ENCODE measurements at regions not wholly inside any gene's neighbourhood (a gene's known extent, or its start where the extent isn't known, plus 50 kb on each side); places are given as distances from the start of the nearest gene placed in this dataset.

DNA sequence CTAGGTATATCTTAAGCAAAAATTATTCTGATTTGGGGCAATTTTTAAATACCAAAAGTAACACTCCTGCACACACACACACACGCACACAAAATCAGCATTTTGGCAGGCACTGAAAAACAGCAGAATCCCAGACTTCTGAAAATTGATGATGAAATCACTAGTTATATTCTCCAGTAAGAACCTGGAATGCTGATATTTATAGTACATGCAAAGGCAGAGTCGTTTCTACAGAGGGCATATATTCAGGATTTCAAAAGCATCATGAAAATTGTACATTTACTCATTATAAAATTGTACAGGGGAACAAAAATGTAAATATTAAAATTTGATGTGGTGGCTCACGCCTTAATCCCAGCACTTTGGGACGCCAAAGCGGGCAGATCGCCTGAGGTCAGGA lies 352.5 kb upstream of the PITX2 start:
- no peak overlapping the region for H3K27ac ChIP-seq (ENCODE audit: low read depth, low read length)
- peaks cover 69% of the 10 kb centered on the region for H3K27me3 ChIP-seq (ENCODE audit: insufficient read depth, low read length)
- H3K36me3 ChIP-seq (ENCODE audit: insufficient read depth, low read length) = no peaks in the 10 kb centered on the region
- no peaks in the 10 kb centered on the region for H3K4me1 ChIP-seq (ENCODE audit: control insufficient read depth, insufficient read depth, low read length, unreplicated experiment)
- H3K79me2 ChIP-seq (ENCODE audit: control insufficient read depth, insufficient read depth, low read length, unreplicated experiment) = no peaks in the 10 kb centered on the region
- H3K4me3 ChIP-seq (ENCODE audit: low read depth, low read length) = no peak overlapping the region
- no peak overlapping the region for H2AFZ ChIP-seq (ENCODE audit: low read length, unreplicated experiment)

DNA sequence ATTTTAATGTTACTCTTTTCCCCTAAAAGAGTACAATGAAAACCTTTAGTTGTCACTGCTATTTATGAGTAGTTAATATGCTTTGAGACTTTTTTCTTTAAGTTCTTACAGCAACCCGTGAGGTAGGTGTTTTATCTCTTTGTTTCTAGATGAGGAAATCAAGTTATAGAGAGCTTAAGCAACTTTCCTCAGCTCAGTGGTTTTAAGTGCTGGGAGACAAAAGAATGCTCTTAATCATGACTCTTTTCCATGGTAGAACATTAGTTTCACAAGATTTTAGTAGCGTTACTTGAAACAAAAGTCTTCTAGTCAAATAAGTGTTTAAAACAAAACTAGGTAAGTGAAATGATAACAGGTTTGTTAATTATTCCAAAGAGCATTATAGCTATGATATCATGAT lies 354.7 kb upstream of the PITX2 start:
- no peaks in the 10 kb centered on the region for H3K36me3 ChIP-seq (ENCODE audit: insufficient read depth, low read length)
- no peaks in the 10 kb centered on the region for H3K79me2 ChIP-seq (ENCODE audit: control insufficient read depth, insufficient read depth, low read length, unreplicated experiment)
- H3K27ac ChIP-seq (ENCODE audit: low read depth, low read length) = no peak overlapping the region
- H3K4me3 ChIP-seq (ENCODE audit: low read depth, low read length) = no peak overlapping the region
- H3K27me3 ChIP-seq (ENCODE audit: insufficient read depth, low read length) = peaks cover 73% of the 10 kb centered on the region
- H2AFZ ChIP-seq (ENCODE audit: low read length, unreplicated experiment) = no peak overlapping the region
- H3K4me1 ChIP-seq (ENCODE audit: control insufficient read depth, insufficient read depth, low read length, unreplicated experiment) = no peaks in the 10 kb centered on the region

- Histone ChIP-seq H3K79me2 (ENCODE audit: control insufficient read depth, insufficient read depth, low read length, unreplicated experiment) (no peaks in the 10 kb centered on the region), H3K4me3 (ENCODE audit: low read depth, low read length) (no peak overlapping the region), H3K4me1 (ENCODE audit: control insufficient read depth, insufficient read depth, low read length, unreplicated experiment) (no peaks in the 10 kb centered on the region), H3K36me3 (ENCODE audit: insufficient read depth, low read length) (no peaks in the 10 kb centered on the region), H3K27me3 (ENCODE audit: insufficient read depth, low read length) (peaks cover 72% of the 10 kb centered on the region), H3K27ac (ENCODE audit: low read depth, low read length) (no peak overlapping the region), H2AFZ (ENCODE audit: low read length, unreplicated experiment) (no peak overlapping the region)
These were observed 355.9 kb upstream of the PITX2 start for GRCh38 chr4:110978761-110979160.

DNA sequence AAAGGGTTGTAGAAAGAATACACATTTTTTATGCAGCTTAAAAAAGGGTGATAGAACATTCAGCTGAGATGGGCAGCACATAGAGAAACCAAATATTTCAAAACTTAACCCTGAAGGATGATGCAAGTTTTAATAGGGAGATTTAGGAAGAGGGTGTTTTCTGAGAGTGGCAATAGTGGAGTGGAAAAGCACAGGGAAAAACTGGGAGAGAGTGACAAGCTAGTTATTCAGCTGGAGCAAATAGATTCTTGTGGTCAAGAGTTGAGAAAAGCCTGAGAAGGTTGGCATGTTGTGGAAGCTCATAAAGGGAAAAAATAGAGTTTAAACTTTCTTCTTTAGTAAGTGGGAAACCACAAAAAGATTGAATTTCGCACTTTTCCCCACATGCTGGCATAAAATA lies 359.6 kb upstream of the PITX2 start:
- Histone ChIP-seq H3K27ac (ENCODE audit: low read depth, low read length) (no peak overlapping the region), H3K4me1 (ENCODE audit: control insufficient read depth, insufficient read depth, low read length, unreplicated experiment) (no peaks in the 10 kb centered on the region), H3K4me3 (ENCODE audit: low read depth, low read length) (no peak overlapping the region), H3K36me3 (ENCODE audit: insufficient read depth, low read length) (no peaks in the 10 kb centered on the region), H2AFZ (ENCODE audit: low read length, unreplicated experiment) (no peak overlapping the region), H3K79me2 (ENCODE audit: control insufficient read depth, insufficient read depth, low read length, unreplicated experiment) (no peaks in the 10 kb centered on the region), H3K27me3 (ENCODE audit: insufficient read depth, low read length) (peaks cover 70% of the 10 kb centered on the region)

DNA sequence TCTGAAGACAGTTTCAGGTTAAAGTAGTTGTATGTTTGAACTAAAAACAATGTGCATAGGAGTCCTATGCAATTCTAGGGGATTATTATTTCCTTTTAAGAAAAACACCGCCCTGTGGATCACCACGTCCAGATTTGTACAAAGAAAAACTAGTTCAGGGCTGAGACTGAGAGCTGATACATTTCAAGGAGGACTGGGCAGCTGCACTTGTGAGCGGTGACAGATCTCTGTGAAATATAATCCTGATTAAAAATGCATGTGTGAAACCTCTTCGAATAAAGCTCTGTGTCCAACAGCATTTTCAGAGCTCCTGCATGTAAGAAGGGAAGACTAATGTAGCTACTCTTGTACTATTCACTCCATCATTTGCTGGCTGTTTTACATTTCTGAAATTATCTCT lies 365.8 kb upstream of the PITX2 start:
- H3K4me3 ChIP-seq (ENCODE audit: low read depth, low read length) = no peak overlapping the region
- H3K27me3 ChIP-seq (ENCODE audit: insufficient read depth, low read length) = peaks cover 19% of the 10 kb centered on the region
- H3K4me1 ChIP-seq (ENCODE audit: control insufficient read depth, insufficient read depth, low read length, unreplicated experiment) = no peaks in the 10 kb centered on the region
- H3K79me2 ChIP-seq (ENCODE audit: control insufficient read depth, insufficient read depth, low read length, unreplicated experiment) = no peaks in the 10 kb centered on the region
- no peaks in the 10 kb centered on the region for H3K36me3 ChIP-seq (ENCODE audit: insufficient read depth, low read length)
- no peak overlapping the region for H2AFZ ChIP-seq (ENCODE audit: low read length, unreplicated experiment)
- H3K27ac ChIP-seq (ENCODE audit: low read depth, low read length) = no peak overlapping the region

GRCh38 chr4:110989125-110989524 lies 366.2 kb upstream of the PITX2 start:
- H3K27ac ChIP-seq (ENCODE audit: low read depth, low read length) = no peak overlapping the region
- H3K4me3 ChIP-seq (ENCODE audit: low read depth, low read length) = no peak overlapping the region
- H3K4me1 ChIP-seq (ENCODE audit: control insufficient read depth, insufficient read depth, low read length, unreplicated experiment) = no peaks in the 10 kb centered on the region
- H3K79me2 ChIP-seq (ENCODE audit: control insufficient read depth, insufficient read depth, low read length, unreplicated experiment) = no peaks in the 10 kb centered on the region
- H2AFZ ChIP-seq (ENCODE audit: low read length, unreplicated experiment) = no peak overlapping the region
- H3K27me3 ChIP-seq (ENCODE audit: insufficient read depth, low read length) = peaks cover 19% of the 10 kb centered on the region; the same call in 1 of the 2 replicates
- no peaks in the 10 kb centered on the region for H3K36me3 ChIP-seq (ENCODE audit: insufficient read depth, low read length)

DNA sequence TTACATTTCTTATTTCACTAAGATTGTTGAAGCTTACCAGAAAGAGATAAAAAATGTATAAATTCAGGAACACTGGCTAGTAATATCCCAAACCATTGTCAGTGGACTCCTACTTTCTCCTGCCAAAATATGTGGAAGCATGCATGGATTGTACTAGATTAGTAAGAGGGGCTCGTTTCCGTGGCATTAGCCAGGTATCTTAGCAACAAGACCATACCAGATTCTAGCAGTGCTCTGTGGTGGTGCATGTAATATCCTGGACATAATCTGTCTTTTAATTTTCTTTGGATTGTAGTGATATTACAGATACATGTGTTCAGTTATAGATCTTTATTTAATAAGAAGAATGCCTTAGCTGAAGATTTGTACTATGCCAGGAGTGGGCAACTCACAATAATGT lies 371.9 kb upstream of the PITX2 start:
- no peaks in the 10 kb centered on the region for H3K4me1 ChIP-seq (ENCODE audit: control insufficient read depth, insufficient read depth, low read length, unreplicated experiment)
- H3K27me3 ChIP-seq (ENCODE audit: insufficient read depth, low read length) = peaks cover 19% of the 10 kb centered on the region
- no peak overlapping the region for H3K27ac ChIP-seq (ENCODE audit: low read depth, low read length)
- no peak overlapping the region for H2AFZ ChIP-seq (ENCODE audit: low read length, unreplicated experiment)
- H3K4me3 ChIP-seq (ENCODE audit: low read depth, low read length) = no peak overlapping the region
- H3K79me2 ChIP-seq (ENCODE audit: control insufficient read depth, insufficient read depth, low read length, unreplicated experiment) = no peaks in the 10 kb centered on the region
- H3K36me3 ChIP-seq (ENCODE audit: insufficient read depth, low read length) = no peaks in the 10 kb centered on the region

GRCh38 chr4:110998320-110998719 lies 375.4 kb upstream of the PITX2 start:
- Histone ChIP-seq H3K27me3 (ENCODE audit: insufficient read depth, low read length) (peaks cover 18% of the 10 kb centered on the region), H3K79me2 (ENCODE audit: control insufficient read depth, insufficient read depth, low read length, unreplicated experiment) (no peaks in the 10 kb centered on the region), H2AFZ (ENCODE audit: low read length, unreplicated experiment) (no peak overlapping the region), H3K27ac (ENCODE audit: low read depth, low read length) (no peak overlapping the region), H3K36me3 (ENCODE audit: insufficient read depth, low read length) (no peaks in the 10 kb centered on the region), H3K4me3 (ENCODE audit: low read depth, low read length) (no peak overlapping the region), H3K4me1 (ENCODE audit: control insufficient read depth, insufficient read depth, low read length, unreplicated experiment) (no peaks in the 10 kb centered on the region)

- Histone ChIP-seq H2AFZ (ENCODE audit: low read length, unreplicated experiment) (no peak overlapping the region), H3K27me3 (ENCODE audit: insufficient read depth, low read length) (peaks cover 42% of the 10 kb centered on the region), H3K79me2 (ENCODE audit: control insufficient read depth, insufficient read depth, low read length, unreplicated experiment) (no peaks in the 10 kb centered on the region), H3K27ac (ENCODE audit: low read depth, low read length) (no peak overlapping the region), H3K4me1 (ENCODE audit: control insufficient read depth, insufficient read depth, low read length, unreplicated experiment) (no peaks in the 10 kb centered on the region), H3K4me3 (ENCODE audit: low read depth, low read length) (no peak overlapping the region), H3K36me3 (ENCODE audit: insufficient read depth, low read length) (no peaks in the 10 kb centered on the region)
These were observed 388.6 kb upstream of the PITX2 start for GRCh38 chr4:111011458-111011857.

GRCh38 chr4:111013846-111014245 lies 391.0 kb upstream of the PITX2 start:
- peaks cover 26% of the 10 kb centered on the region for H3K27me3 ChIP-seq (ENCODE audit: insufficient read depth, low read length)
- no peak overlapping the region for H3K4me3 ChIP-seq (ENCODE audit: low read depth, low read length)
- no peaks in the 10 kb centered on the region for H3K79me2 ChIP-seq (ENCODE audit: control insufficient read depth, insufficient read depth, low read length, unreplicated experiment)
- H3K4me1 ChIP-seq (ENCODE audit: control insufficient read depth, insufficient read depth, low read length, unreplicated experiment) = no peaks in the 10 kb centered on the region
- no peak overlapping the region for H2AFZ ChIP-seq (ENCODE audit: low read length, unreplicated experiment)
- H3K27ac ChIP-seq (ENCODE audit: low read depth, low read length) = no peak overlapping the region
- H3K36me3 ChIP-seq (ENCODE audit: insufficient read depth, low read length) = no peaks in the 10 kb centered on the region

- peaks cover 25% of the 10 kb centered on the region for H3K27me3 ChIP-seq (ENCODE audit: insufficient read depth, low read length)
- H3K36me3 ChIP-seq (ENCODE audit: insufficient read depth, low read length) = no peaks in the 10 kb centered on the region
- H3K27ac ChIP-seq (ENCODE audit: low read depth, low read length) = no peak overlapping the region
- H3K4me1 ChIP-seq (ENCODE audit: control insufficient read depth, insufficient read depth, low read length, unreplicated experiment) = no peaks in the 10 kb centered on the region
- H2AFZ ChIP-seq (ENCODE audit: low read length, unreplicated experiment) = no peak overlapping the region
- no peak overlapping the region for H3K4me3 ChIP-seq (ENCODE audit: low read depth, low read length)
- no peaks in the 10 kb centered on the region for H3K79me2 ChIP-seq (ENCODE audit: control insufficient read depth, insufficient read depth, low read length, unreplicated experiment)
These were observed 391.7 kb upstream of the PITX2 start for GRCh38 chr4:111014537-111014936.
